Stimulated activated CD8-positive, alpha-beta memory T cell treated with anti-CD3 and anti-CD28 coated beads, Interleukin-7, amount 100 ng/mL, for 1 hour (primary cell): ENCODE measurements at regions not wholly inside any gene's neighbourhood (a gene's known extent, or its start where the extent isn't known, plus 50 kb on each side); places are given as distances from the start of the nearest gene placed in this dataset.

Experiments
- DNase-seq, 2 donors: peaks; one replicate each; pipeline ENCODE4 v3.0.0-alpha.2; 2020; ENCODE audit warnings: low read depth in 2 of 2

DNA sequence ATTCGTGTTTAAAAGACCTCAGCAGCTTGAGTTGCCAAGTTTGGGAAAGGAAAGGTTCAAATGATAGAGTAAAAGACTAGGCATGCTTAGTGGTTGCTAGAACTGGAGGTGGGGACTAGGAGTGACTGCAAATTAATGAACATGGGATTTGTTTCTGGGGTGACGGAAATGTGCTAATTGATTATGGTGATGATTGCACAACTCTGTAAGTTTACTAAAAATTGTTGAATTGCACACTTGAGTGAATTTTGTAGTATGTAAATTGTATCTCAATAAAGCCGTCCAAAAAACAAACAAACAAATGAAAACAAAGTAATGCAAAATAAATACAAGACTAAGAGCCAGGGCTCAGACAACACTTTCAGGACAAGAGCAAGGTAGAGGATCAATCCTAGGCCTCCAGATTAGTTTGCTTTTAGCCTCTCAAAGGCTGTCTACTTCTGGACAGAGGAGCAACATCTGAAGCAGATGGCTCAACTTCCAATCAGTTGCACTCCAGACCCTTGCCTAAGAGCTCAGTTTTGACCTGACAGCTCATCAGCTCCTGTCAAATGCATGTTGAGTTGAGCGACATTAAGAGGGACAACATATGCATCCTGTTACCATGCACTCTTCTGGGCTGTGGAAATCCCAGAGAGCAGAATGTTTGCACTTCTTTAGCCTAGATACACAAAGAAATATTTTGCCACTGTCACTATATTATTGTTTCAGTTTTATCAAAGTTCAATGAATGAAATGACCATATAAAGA is 111.2 kb upstream of the ASIC2 start:
- DNase-seq, result no peak

DNA sequence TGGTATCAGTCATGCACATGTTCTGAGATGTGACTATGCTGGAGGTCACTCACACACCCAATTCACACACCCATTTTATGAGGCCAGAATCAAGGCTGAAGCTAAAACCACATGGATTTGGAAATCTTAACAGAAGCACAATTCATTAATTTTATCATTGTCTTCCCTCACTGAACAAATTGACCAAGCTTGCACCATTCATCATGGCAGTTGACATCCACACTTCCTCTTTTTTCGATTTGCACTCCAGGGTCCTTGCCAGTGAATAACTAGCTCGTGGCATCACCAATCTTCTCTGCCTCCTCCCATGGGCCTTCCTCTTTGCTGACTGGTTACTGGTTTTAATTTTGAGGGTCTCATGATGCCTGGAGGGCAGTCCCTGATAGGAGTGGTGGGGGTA is 123.0 kb upstream of the ASIC2 start:
- no peak for DNase-seq

DNA sequence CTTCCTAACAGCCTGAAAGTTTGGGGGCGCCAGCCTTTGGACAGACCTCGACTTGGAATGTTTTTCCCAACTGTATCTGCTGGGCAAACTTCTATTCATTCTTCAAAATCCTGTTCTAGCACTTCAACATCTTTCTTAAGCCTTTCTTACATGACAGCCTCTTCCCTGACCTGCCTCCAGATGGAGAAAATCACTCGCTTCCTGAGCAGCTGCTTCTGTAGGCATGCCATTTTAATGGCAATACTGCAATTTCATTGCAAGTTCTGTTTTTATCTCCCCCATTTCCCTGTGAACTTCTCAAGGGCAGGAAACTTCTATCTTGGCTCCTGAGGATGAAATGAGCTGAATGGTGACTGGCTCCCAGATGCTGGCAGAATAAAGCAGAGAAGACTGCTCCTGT is 128.8 kb upstream of the ASIC2 start:
- DNase-seq, result no peak

DNA sequence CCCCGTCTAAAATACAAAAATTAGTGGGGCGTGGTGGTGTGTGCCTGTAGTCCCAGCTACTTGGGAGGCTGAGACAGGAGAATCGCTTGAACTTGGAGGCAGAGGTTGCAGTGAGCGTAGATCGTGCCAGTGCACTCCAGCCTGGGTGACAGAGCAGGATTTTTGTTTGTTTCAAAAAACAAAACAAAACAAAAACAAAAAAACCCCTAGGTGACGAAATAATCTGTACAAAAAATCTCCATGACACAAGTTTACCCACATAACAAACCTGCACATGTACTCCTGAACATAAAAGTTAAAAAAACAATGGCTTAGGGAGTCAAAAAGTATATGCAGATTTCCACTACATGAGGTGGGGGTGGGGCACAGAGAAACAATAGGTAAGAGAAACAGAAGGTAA is 140.5 kb upstream of the ASIC2 start:
- no peak for DNase-seq

DNA sequence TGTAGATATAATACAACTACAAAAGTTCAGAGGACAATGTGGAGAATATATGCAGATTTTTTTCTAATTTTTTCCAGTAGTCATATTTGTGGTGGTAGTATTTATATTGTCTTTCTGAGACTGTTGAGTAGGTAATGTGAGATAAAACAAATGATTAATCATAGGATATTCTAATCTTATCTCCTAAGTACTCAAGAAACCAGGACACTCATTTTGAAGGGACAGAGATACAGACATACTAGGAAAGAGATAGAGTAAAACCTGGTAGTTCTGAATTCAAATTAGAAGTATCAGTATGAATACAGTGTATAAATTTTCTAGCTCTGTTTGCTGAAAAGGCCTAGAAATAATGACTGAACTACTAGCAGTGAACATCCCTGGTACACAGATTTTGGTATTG is 141.7 kb upstream of the ASIC2 start:
- no peak for DNase-seq

DNA sequence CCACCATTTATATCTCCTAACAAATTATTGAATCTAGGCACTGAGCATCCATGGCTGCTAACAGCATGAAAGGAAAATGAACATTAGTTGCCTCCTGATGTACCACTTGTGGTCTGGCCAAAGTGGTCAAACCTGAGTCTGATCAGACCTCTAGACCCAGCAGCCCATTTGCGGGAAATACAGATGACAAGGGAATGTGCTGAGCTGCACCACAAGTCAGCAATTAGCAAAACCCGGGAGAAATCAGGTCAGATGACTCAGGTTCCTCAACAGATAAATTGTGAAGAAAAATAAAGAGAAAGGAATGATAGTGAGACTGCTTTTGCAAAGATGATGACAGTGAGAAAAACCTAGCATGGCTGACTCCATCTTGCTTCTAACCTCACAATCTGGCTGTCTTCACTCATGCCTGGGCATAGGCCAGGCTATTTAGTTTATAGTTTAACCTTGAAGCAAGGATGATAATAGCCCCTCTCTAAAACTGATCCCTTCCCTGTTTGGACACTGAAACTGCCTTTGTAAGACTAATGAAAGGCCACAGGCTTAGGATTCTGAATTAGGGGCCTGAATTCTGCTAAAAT is 142.7 kb upstream of the ASIC2 start:
- no peak for DNase-seq

DNA sequence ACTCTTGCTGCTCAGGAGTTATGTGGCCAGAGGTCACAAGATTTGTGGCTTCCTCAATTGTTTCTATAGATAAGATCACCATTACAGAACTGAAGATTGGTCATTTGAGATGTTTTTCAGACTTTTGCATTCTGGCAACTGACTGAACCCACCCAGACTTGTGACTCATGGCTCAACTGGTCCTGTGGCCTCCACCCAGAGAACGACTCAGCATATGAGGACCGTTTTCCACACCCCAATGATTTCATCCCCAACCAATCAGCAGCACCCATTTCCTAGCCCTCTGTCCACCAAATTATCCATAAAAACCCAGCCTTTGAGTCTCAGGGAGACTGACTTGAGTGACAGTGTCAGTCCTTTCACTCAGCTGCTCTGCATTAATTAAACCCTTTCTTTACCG is 143.2 kb upstream of the ASIC2 start:
- no peak for DNase-seq

DNA sequence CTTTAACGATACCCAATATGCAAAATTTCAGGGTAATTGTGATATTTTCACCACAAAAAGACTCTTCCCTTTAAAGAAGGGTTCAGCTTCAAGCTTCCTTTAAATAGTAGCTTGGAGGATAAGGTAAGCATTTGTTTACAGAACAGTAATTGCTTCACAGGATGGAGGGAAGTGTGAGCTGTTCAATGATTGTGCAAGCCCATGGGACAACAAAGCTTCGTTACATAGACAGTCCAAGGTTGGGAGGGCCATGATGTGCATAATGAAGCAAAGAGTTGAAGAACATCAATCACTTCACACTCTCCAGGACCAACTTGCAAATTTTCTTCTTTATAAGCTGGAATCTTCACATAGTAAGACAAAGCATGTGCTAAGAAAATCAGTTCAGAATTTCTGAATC is 145.0 kb upstream of the ASIC2 start:
- DNase-seq, result no peak

DNA sequence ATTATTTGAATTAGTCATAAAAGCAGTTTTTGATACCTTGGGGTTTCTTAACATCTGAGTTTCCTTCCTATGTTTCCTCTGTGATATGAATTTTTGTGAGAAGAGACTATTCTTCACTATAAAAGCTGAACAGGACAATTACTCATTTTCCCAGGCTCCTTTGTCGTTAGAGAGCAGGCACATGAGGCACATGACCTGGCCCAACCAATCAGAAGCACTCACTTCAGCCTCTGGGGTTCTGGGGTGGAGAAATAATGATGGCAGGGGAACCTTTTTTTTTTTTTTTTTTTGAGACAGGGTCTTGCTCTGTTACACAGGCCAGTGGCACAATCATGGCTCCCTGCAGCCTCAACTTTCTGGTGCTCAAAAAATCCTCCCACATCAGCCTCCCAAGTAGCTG is 145.5 kb upstream of the ASIC2 start:
- DNase-seq, result no peak

DNA sequence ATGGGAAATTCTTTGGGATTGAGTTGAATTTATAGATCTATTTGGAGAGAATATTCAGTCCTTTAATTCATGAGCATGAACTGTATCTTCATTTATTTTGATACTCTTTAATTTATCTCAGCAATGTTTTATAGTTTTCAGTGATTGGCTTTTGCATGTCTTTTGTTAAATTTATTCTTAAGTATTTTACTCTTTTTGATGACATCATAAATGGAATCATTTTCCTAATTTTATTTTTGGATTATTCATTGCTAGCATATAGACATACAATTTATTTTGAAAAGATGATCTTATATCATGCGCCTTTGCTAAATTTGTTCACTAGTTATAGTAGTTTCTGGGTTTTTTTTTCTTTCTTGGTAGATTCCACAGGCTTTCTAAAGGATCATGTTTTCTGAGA is 149.2 kb upstream of the ASIC2 start:
- DNase-seq, result no peak

DNA sequence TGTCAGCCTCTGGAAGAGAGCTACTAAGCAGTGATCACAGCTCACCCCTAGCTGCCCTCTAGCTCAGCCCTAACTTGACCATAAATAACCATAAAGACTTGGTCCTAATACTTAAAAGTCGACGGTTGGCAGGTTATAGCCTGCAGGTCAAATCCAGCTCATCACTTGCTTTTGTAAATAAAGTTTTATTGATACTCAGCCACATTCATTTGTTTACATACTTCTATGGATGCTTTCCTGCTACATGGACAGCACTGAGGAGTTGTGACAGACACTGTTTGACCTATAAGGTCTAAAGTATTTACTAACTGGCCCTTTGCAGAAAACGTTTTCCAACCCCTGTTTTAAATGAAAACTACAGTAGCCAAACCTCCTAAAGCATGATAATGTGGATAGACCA is 151.6 kb upstream of the ASIC2 start:
- DNase-seq, result no peak

DNA sequence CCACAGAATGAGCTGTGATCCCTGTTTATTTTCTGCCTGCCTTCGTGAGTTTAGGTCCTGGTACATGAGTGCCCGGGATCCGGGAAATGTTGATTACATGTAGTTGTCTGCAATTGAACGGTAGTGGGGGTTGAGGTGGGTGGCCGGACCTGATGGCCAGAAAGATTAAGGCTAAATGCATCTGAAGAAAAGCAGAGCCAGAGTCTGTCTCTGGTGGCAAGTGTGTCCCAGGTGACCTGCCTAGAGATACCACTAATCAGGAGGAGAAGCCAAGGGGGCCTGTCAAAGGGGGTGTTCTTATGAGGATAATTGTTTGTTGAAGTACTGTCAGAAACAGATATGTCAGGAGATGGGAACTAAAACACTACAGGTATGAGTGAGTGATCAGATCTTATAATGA is 154.0 kb upstream of the ASIC2 start:
- DNase-seq, result no peak

DNA sequence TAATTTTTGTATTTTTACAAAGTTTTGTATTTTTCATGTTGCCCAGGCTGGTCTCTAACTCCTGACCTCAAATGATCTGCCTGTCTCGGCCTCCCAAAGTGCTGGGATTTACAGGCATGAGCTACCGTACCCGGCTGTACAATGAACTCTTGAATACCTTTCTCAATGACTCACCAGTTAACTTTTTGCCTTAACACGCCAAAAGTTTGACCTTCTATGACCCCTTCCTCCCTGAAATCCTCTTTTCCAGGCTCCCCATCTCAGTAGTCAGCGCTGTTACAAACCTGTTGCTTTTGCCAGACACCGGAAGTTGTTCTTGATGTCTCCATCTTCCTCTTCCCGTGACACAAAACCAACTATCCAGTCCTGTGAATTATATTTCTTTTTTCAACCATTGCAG is 158.1 kb upstream of the ASIC2 start:
- DNase-seq, result no peak

DNA sequence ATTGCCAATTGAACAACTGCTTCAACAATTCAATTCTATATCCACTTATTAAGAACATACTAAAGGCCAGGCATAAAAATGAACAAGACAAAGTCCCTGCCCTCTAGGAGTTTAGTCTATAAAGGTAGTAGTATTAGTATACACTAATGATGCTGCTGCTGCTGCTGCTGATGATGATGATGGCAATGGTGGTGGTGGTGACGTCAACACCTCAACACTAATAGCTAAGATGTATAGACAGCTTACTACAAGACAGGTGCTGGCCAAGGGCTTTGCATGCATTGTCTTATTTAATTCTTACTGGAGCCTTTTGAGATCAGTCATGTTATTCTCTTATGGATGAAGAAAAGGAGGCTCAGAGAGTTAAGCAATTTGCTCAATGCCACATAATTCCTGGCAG is 164.4 kb upstream of the ASIC2 start:
- DNase-seq, result no peak

DNA sequence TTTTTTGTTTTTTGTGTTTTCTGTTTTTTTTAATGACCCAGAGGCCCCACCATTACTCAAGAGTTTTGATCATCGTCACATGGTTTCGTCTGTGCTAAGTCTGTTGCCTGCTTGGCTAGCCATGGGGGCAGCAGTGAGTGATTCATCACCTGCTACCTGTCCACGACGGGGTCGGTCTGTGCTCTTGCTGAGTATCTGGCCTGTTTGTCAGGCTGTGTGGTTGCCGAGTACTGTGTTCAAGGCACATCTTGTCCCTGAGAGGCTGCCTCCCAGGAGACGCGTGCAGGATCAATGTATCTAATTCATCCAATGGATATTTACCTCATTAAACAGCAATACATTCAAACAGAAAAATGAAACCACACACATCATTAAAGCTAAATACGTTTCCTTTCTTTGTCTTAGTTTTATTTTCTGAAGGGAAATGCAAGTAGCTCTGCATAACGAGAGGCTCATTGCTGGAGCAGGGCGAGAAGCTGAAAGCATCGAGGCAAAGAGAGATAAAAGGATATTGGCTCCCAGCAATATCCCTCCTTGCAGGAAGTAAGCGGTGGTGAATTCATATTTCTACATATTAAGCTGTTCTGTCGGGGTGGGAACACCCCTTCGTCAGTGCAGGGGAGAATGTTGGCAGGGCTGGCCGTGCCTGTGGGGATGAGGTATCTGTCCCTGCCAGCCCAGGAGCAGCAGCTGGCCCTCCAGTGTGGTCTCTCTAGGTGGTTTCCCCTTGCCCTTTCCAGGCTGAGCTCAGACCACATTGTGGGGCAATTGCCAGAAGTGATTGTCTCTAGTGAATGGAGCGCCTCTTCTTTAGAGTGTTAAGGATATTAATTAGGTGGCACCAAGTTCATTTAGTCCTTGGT is 166.2 kb upstream of the ASIC2 start:
- DNase-seq, result no peak

DNA sequence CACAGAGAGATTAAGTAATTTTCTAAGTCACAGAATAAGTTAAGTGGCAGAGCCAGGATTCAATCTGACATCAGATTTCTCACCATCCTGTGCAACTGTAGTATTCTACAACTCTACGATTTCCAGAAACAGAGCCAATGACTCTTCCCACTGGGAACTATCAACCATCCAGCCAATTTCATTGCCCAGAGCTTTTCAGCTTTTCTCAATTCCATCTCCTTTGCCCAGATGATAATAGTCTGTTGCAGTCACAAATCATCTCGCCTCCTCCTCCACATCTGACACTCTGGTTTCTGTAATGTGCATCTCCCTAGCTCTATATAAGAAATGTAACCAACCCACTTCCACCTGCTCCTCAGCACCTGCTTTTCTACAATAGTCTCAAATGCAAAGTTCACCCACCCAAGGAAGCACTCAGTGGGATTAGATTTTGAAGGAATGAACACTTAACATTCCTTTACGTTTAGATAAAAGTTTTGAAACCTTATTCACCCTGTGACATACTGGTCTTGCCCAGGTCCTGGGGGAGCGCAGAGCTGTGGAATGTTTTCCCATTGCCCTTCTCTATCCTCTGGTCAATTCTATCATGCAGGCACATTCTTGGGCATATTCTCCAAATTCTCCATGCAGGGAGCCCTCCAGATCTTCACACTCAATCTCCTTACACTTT is 167.8 kb upstream of the ASIC2 start:
- DNase-seq, result no peak

DNA sequence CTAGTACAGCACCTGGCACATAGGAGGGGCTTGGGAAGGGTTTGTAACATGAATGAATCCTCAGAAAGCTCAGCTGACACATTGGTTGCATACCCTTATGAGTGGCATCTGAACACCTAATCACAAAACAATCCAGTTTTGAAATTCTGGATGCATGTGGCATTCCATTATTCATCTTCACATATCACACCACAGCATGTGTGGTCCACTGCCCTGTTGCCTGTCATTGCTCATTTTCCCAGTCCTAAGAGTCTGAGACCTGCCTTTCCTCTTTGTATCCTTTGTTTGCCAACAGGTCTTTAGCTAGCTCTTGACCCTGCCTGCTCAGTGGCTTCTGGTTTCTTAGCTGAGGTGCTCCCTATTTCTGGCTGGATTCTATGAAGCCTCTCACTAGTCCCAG is 170.8 kb upstream of the ASIC2 start:
- DNase-seq, result no peak

DNA sequence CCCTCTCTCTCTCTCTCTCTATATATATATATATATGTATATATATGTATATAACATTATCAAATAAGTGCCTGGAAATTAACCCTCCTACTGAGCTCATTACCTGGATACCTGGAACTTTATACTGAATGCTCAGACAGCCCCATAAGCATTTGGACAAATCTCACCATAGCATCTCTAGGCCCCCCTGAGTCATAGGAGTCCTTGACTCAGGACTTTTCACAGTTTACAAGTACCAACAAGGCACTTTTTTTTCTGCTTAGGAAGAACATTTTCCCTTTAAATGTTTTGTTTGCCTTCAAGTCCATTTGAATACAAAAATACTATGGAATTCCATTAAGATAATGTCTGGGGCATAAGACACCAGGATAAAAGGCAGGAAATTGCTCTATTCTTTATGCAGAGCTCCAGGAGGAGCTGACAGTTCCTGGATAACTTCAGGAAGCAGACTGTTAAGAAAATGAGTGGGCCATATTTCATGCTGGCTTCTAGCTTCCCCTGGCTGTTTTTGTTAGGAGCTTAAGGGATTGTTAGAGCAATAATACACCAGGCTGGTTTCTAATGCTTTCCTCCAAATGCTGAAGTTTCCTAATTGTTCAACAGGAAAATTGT is 171.7 kb upstream of the ASIC2 start:
- DNase-seq, result no peak

DNA sequence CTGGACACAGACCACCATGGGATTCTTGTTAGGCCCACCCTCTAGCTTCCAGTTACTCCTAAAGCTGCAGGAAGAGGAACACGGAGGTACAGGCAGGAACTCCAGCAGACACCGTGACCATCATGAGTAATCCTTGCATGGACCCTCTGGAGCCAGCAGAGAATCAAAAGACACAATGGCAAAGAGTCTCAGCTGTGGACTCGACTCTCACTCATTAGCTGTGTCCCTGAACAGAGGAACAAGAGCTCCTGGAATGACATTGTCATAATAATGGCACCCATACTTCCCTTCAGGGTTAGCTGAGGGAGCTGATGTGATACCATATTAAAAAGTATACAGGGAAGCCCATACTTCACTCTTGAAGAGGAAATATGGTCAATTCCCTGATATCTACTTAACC is 176.3 kb upstream of the ASIC2 start:
- no peak for DNase-seq

DNA sequence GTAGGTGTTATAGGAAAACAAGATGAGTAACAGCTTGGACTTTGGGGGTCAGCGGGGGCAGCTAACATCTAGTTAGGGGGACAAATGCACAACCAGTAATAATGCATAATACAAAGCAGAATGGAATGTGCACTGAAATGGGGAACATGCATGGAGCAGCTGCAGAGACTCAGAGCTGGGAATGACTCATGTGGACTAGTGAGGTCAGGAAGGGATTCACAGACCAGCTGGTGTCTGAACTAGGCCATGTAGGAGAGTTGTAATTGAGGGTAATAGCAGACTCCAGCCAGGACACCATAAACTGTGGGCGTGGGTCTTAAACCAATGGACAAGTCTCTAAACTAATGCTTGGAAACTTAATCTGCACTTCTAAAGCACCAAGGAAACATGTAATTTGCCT is 176.8 kb upstream of the ASIC2 start:
- no peak for DNase-seq

DNA sequence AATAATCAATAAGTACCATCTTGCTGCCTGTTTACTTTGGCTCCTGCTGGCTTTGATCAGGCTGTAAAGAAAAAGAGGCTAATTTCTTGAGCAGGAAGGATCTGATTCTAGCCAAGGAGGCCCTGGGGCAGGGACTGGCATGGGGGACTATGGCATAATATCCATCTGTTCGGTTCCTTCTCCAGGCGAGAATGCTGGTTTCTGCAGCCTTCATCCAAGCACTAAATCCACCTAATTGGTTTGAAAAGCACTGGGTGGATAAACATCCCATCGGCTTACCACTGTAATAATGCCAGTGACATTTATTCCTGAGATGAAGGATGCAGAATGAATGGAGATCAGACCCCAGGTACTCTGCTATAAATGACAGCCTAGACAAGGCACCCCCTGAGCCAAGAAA is 180.0 kb upstream of the ASIC2 start:
- DNase-seq, result no peak

DNA sequence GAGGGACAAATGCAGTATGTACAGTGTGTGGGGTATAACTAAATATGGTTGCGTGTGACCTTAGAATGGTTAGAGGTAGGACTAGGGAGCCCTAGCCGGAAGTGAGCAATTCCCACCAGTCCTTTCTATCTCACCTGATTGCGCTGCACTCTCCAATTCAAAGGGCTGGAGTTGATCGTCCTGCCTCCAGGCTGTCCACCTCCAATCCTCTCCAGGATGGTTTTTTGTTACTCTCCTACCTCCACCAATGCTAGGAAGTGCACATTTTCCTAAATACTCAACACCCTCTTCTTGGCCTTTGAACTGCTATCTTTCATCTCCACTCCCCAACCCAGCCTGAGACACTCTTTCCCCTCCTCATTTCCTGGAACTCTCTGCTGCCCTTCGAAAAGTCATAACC is 181.7 kb upstream of the ASIC2 start:
- no peak for DNase-seq
